ENCODE measurements at regions not wholly inside any gene's neighbourhood (a gene's known extent, or its start where the extent isn't known, plus 50 kb on each side); places are given as distances from the start of the nearest gene placed in this dataset.

- no peaks in the 10 kb centered on the region for H4K20me1 ChIP-seq (replicated peaks in 1 of 2; ENCODE audit: control insufficient read depth in 1 of 2, insufficient read depth in 2 of 2, low read length in 2 of 2)
- POLR2A ChIA-PET (ENCODE audit: partially characterized antibody) = no interaction called here
- CTCF ChIA-PET (ENCODE audit: partially characterized antibody) = interaction anchor here (1.8 to 2.2 kb wide), 2 partner anchors 8 to 314 kb away, joined by 4 to 6 read pairs; no protein-coding TSS in a partner anchor
- H2BK15ac ChIP-seq (ENCODE audit: low read length) = no peak overlapping the region
- H3K14ac ChIP-seq (ENCODE audit: insufficient read length) = no peak overlapping the region
- H3K23ac ChIP-seq (ENCODE audit: insufficient read length) = no peak overlapping the region
- no peak overlapping the region for H3K4me3 ChIP-seq (ENCODE audit: extremely low read depth in 1 of 4, insufficient read depth in 2 of 4, low read depth in 3 of 4, low read length in 4 of 4)
- H3K79me2 ChIP-seq (ENCODE audit: control insufficient read depth in 1 of 2, insufficient read depth in 2 of 2, low read length in 2 of 2) = no peaks in the 10 kb centered on the region
- H3K27ac ChIP-seq (ENCODE audit: low read depth, low read length) = no peak overlapping the region
- no peak overlapping the region; the same call in 1 of the 2 replicates for H4K8ac ChIP-seq (ENCODE audit: extremely low read depth, insufficient read depth, low read length)
- WGBS, 2 experiments (ENCODE audit: extremely low coverage in 1 of 2, insufficient coverage in 1 of 2, insufficient read length in 1 of 2, insufficient replicate concordance in 2 of 2, low coverage in 1 of 2, low lambda C conversion rate in 2 of 2, missing lambda C conversion rate in 1 of 2) = 91% methylated on average over 14 of the region's 14 CpGs; no CpG with 5 or more reads in 1 of the 2 experiments
- no peaks in the 10 kb centered on the region for H3K36me3 ChIP-seq (ENCODE audit: control insufficient read depth in 2 of 4, insufficient read depth in 4 of 4, low read length in 3 of 4)
- no peak overlapping the region for H4K5ac ChIP-seq (ENCODE audit: insufficient read length, low read depth, low read length)
- H4K91ac ChIP-seq (replicated peaks; ENCODE audit: insufficient read length, low read length) = no peak overlapping the region
- no peaks in the 10 kb centered on the region for H3K27me3 ChIP-seq (replicated peaks in 1 of 4; ENCODE audit: control insufficient read depth in 3 of 4, extremely low read depth in 1 of 4, insufficient read depth in 3 of 4, low read length in 3 of 4)
- H3K56ac ChIP-seq (replicated peaks; ENCODE audit: insufficient read length, low read depth, low read length) = no peak overlapping the region
- H3K23me2 ChIP-seq (ENCODE audit: low read depth, low read length) = no peaks in the 10 kb centered on the region
- no peak overlapping the region for H2BK12ac ChIP-seq (ENCODE audit: low read depth, low read length)
- H3K18ac ChIP-seq (ENCODE audit: extremely low read depth, low read length) = no peak overlapping the region
- peak in 1 of 2 experiments; percentile 24 for DNase-seq (ENCODE audit: low read depth in 1 of 2, low spot score in 2 of 2)
- no peak overlapping the region for H2AK5ac ChIP-seq (ENCODE audit: low read depth, low read length)
- H3K4me1 ChIP-seq (replicated peaks in 1 of 4; ENCODE audit: control insufficient read depth in 3 of 4, insufficient read depth in 4 of 4, low read length in 3 of 4) = peaks cover 4 to 16% (median 10%) of the 10 kb centered on the region in 4 experiments; a peak in 5 of 7 replicates
- H2BK5ac ChIP-seq (ENCODE audit: low read depth, low read length) = no peak overlapping the region
- no peak overlapping the region for H3K4ac ChIP-seq (replicated peaks; ENCODE audit: insufficient read length, low read depth, low read length)
- H3K79me1 ChIP-seq (ENCODE audit: low read depth, low read length) = no peaks in the 10 kb centered on the region
- peak overlapping the region in 1 of 4 experiments; percentile 11; a peak in 1 of 7 replicates for H3K9ac ChIP-seq (replicated peaks in 1 of 4; ENCODE audit: extremely low read depth in 1 of 4, low read depth in 3 of 4, low read length in 3 of 4)
- no peak for FAIRE-seq
- no peak overlapping the region for H2BK20ac ChIP-seq (ENCODE audit: low read length)
- no peak overlapping the region for H3K4me2 ChIP-seq (ENCODE audit: insufficient read depth in 1 of 2, low read depth in 2 of 2, low read length in 2 of 2)
- H3K9me3 ChIP-seq (ENCODE audit: insufficient read depth in 2 of 2, low read depth in 1 of 2, low read length in 1 of 2) = no peaks in the 10 kb centered on the region
- no peak overlapping the region for H2AFZ ChIP-seq (ENCODE audit: low read length)
- H2BK120ac ChIP-seq (replicated peaks; ENCODE audit: low read depth, low read length) = no peak overlapping the region
Measured at GRCh38 chr21:41596241-41596925, 88.4 kb upstream of the TMPRSS2 start.

All from H1 (cell line).